GM13977 (cell line): ENCODE measurements at regions not wholly inside any gene's neighbourhood (a gene's known extent, or its start where the extent isn't known, plus 50 kb on each side); places are given as distances from the start of the nearest gene placed in this dataset.

Experiments
- DNase-seq: peaks from one replicate; pipeline ENCODE4 v3.0.0; 2012; ENCODE audit warnings: low spot score
- CTCF ChIP-seq: IDR thresholded peaks from 2 replicates; pipeline ENCODE4 v1.5.1; 2012; ENCODE audit warnings: mild to moderate bottlenecking, control low read depth; ENCODE audit not compliant: insufficient read depth; ENCODE audit errors: extremely low read depth, missing control alignments
- in situ Hi-C: fragments of 300-500 bp; cut with MboI; formaldehyde crosslinking; loops from one replicate; pipeline ENCODE4 v1.12.0; 2022; ENCODE audit warnings: low sequenced_read_pairs, low pct_unique_long_range_greater_than_20kb, mixed read lengths, inconsistent platforms; ENCODE audit not compliant: unreplicated experiment

DNA sequence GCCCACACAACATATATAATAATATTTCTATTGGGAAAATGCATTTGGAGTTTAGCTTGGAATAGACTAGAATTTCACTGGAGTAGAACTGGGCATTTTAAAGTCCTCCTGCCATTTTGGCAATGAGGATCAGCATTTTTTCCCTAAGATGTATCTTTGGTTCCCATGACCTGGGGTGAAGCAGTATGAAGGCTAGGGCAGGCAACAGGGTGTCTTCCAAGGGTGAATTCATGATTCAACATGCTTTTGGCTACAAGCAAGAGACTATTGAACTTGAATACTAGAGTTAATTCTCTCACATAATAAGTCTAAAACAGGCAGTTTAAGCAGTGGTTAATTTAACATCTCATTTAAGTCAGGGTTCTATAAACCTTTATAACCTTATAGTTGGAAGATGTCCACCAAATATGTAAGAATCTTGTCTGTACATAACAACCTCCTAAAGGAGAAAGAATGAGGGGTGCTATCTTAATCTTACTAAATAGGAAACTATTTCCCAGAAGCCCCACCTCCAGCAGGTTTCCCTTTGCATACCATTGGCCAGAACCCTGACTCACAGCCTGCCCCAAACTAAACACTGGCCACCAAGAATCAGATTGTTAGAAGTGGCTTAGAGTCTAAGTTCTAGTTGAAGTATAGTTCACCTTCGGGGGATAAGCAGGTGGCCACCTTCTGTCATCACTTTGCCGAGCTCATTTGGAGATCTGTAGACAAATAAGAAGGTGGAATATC, 96.0 kb upstream of the PRPS1L1 start:
- DNase-seq = no peak
- no peak for TF ChIP-seq CTCF
- in situ Hi-C loops = no loop called here

GRCh38 chr7:18125476-18125875, 97.8 kb upstream of the PRPS1L1 start:
- in situ Hi-C loops = no loop called here
- DNase-seq = no peak
- no peak for TF ChIP-seq CTCF

- in situ Hi-C loops = no loop called here
- DNase-seq = no peak
- TF ChIP-seq CTCF = no peak
Measured at GRCh38 chr7:18126281-18126680, 98.6 kb upstream of the PRPS1L1 start.

- no peak for TF ChIP-seq CTCF
- in situ Hi-C loops = no loop called here
- DNase-seq = no peak
Measured at GRCh38 chr7:18128846-18129245, 101.2 kb upstream of the PRPS1L1 start.

DNA sequence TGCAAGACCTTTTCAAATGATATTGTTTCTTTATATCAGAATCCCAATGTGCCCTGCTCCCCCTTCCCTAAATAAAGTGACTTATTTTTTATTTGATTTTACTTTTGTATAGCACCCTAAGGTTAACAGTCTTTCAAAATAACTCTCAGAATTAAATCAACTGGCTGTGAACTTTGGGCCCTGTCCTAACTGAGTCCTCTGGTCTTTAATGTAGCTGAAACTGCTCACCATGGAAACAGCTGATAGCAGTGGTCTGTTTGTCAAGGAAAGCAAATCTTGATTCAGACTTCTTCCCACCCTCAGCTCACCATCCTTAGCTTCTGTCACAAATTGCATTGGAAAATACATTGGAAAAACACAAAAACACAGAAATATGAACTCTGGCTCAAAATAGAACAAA, 105.2 kb upstream of the PRPS1L1 start:
- in situ Hi-C loops = no loop called here
- no peak for TF ChIP-seq CTCF
- DNase-seq = no peak

DNA sequence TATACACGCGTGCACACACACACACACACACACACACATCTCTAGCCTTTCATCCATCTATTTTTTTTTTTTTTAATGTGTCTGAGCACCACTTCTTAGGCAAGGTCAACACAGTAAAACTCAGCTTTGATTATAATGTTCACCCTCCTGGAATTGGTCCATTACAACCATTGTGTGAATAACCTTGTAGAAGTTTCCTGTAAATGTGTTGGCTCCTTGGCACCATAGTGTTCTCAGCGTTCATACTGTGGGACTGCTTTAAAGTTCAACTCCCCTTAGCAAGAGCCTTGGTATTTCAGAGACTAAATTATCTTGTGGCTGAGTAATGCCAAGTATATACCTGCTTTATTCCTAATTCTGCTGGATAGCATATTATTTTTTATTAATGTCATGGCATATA, 106.3 kb upstream of the PRPS1L1 start:
- no peak for TF ChIP-seq CTCF
- DNase-seq = no peak
- in situ Hi-C loops = no loop called here
